K562 (cell line): ENCODE measurements at regions not wholly inside any gene's neighbourhood (a gene's known extent, or its start where the extent isn't known, plus 50 kb on each side); places are given as distances from the start of the nearest gene placed in this dataset.

Source experiments
- ILF3 ChIP-seq: fragments of 450-650 bp; IDR thresholded peaks from 2 replicates; pipeline ENCODE4 v1.6.1; 2018; ENCODE audit warnings: antibody characterized with exemption, mild to moderate bottlenecking, moderate library complexity, borderline replicate concordance
- MYC ChIP-seq, 2 experiments: fragments of 250-450 bp in 1 of 2; sonication (Bioruptor Pico) in 1 of 2; IDR thresholded peaks; 2 replicates each; pipeline versions ENCODE4 v1.5.1 to v1.6.1; 2012 to 2021; ENCODE audit warnings: low read depth in 2 of 2, borderline replicate concordance in 1 of 2, improper control_type of control experiment in 1 of 2, low read length in 1 of 2, mild to moderate bottlenecking in 1 of 2, moderate library complexity in 1 of 2
- POLR2AphosphoS5 ChIP-seq: IDR thresholded peaks from 2 replicates; pipeline ENCODE4 v1.6.1; 2011; ENCODE audit warnings: mild to moderate bottlenecking, low read depth, low read length, moderate library complexity; ENCODE audit not compliant: control insufficient read depth, insufficient read depth
- ZBTB49 ChIP-seq: sonication (generic); formaldehyde crosslinking; IDR thresholded peaks from 2 replicates; pipeline ENCODE4 v1.8.0; 2022; ENCODE audit warnings: missing genetic modification reagents, mild to moderate bottlenecking, borderline replicate concordance
- TF ChIP-seq, protein P1 (sequence below): fragments of 450-650 bp; IDR thresholded peaks from 2 replicates; pipeline ENCODE4 v1.6.1; 2016; ENCODE audit warnings: missing biosample characterization, missing genetic modification characterization
- TF ChIP-seq, protein P2 (sequence below), 3 experiments: IDR thresholded peaks in 2 of 3; conservative IDR thresholded peaks in 1 of 3; 2 replicates each; pipeline ENCODE4 v1.5.1; 2011 to 2012; ENCODE audit warnings: low read length in 3 of 3, mild to moderate bottlenecking in 3 of 3, control low read depth in 2 of 3, improper control_type of control experiment in 1 of 3, inconsistent platforms in 1 of 3, low read depth in 1 of 3, mixed read lengths in 1 of 3, moderate library complexity in 1 of 3; ENCODE audit not compliant: insufficient read depth in 2 of 3

GRCh38 chr20:62560162-62560561 lies 82.1 kb upstream of the SLCO4A1 start:
- TF ChIP-seq ZBTB49 (CRISPR knock-in tag) (no peak), POLR2AphosphoS5 (no peak), ILF3 (no peak), MYC (IDR thresholded peaks at IDR 0.05; ENCODE audit: low read depth, low read length) (no peak), MYC (CRISPR knock-in tag; IDR thresholded peaks at IDR 0.05; ENCODE audit: borderline replicate concordance, low read depth) (no peak)
- TF ChIP-seq, protein P1, sequence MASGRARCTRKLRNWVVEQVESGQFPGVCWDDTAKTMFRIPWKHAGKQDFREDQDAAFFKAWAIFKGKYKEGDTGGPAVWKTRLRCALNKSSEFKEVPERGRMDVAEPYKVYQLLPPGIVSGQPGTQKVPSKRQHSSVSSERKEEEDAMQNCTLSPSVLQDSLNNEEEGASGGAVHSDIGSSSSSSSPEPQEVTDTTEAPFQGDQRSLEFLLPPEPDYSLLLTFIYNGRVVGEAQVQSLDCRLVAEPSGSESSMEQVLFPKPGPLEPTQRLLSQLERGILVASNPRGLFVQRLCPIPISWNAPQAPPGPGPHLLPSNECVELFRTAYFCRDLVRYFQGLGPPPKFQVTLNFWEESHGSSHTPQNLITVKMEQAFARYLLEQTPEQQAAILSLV (tag), result no peak
- TF ChIP-seq, protein P2, sequence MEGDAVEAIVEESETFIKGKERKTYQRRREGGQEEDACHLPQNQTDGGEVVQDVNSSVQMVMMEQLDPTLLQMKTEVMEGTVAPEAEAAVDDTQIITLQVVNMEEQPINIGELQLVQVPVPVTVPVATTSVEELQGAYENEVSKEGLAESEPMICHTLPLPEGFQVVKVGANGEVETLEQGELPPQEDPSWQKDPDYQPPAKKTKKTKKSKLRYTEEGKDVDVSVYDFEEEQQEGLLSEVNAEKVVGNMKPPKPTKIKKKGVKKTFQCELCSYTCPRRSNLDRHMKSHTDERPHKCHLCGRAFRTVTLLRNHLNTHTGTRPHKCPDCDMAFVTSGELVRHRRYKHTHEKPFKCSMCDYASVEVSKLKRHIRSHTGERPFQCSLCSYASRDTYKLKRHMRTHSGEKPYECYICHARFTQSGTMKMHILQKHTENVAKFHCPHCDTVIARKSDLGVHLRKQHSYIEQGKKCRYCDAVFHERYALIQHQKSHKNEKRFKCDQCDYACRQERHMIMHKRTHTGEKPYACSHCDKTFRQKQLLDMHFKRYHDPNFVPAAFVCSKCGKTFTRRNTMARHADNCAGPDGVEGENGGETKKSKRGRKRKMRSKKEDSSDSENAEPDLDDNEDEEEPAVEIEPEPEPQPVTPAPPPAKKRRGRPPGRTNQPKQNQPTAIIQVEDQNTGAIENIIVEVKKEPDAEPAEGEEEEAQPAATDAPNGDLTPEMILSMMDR (IDR thresholded peaks at IDR 0.05 in 2 of 3, conservative IDR thresholded peaks at IDR 0.05 in 1 of 3; ENCODE audit: insufficient read depth in 2 of 3, low read depth in 1 of 3, low read length in 3 of 3), result no peak
